ENCODE measurements at regions not wholly inside any gene's neighbourhood (a gene's known extent, or its start where the extent isn't known, plus 50 kb on each side); places are given as distances from the start of the nearest gene placed in this dataset.

DNA sequence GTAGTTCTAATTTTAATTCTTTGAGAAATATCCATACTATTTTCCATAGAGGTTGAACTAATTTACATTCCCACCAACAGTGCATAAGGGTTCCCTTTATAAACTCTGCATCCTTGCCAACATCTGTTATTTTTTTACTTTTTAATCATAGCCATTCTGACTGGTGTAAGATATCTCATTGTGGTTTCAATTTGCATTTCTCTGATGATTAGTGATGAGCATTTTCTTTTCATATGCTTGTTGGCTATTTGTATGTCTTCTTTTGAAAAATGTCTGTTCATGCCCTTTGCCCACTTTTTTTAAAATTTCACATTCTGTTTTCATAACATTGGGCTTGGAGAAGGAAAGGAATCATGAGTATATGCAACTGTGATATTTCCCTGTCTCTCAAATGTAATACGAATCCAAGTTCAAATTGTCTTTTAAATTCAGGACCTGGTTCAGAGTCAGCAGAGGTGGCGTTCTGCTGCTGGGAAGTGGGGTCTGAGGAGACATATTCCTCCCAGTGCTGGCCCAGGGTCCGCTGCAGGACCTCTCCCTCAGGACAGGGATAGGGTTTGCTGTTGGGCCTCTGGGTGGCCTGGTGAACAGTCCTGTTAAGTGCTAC, 81.2 kb upstream of the ETV6 start:
- H3K9me3 ChIP-seq = no peaks in the 10 kb centered on the region

DNA sequence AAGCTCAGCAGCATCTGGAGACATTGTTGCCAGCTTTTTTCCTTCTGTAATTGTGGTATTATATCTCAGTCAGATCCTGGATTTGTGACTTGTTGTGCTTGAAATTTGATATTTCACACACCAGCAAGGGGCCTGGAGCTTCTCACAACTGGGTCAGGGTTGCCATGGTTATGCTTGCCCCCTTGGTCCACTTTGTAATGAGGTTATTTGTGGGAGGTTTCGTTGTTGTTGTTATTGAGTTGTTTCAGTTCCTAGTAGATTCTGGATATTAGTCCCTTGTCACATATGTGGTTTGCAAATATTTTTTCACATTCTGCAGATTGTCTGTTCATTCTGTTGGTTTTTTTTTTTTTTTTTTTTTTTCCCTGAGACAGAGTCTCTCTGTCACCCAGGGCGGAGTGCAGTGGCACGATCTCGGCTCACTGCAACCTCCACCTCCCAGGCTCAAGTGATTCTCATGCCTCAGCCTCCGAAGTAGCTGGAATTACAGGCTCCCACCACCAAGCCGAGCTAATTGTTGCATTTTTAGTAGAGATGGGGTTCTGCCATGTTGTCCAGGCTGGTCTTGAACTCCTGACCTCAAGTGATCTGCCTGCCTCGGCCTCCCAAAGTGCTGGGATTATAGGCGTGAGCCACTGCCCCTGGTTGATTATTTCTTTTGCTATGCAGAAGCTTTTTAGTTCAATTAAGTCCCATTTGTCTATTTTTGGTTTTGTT, 80.6 kb upstream of the ETV6 start:
- H3K4me3 ChIP-seq (ENCODE audit: low read depth, low read length) = no peak overlapping the region
- TF ChIP-seq, protein P1, sequence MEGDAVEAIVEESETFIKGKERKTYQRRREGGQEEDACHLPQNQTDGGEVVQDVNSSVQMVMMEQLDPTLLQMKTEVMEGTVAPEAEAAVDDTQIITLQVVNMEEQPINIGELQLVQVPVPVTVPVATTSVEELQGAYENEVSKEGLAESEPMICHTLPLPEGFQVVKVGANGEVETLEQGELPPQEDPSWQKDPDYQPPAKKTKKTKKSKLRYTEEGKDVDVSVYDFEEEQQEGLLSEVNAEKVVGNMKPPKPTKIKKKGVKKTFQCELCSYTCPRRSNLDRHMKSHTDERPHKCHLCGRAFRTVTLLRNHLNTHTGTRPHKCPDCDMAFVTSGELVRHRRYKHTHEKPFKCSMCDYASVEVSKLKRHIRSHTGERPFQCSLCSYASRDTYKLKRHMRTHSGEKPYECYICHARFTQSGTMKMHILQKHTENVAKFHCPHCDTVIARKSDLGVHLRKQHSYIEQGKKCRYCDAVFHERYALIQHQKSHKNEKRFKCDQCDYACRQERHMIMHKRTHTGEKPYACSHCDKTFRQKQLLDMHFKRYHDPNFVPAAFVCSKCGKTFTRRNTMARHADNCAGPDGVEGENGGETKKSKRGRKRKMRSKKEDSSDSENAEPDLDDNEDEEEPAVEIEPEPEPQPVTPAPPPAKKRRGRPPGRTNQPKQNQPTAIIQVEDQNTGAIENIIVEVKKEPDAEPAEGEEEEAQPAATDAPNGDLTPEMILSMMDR (IDR thresholded peaks at IDR 0.05; ENCODE audit: low read depth, low read length) = no peak
- no peaks in the 10 kb centered on the region for H3K9me3 ChIP-seq
- H3K36me3 ChIP-seq = no peaks in the 10 kb centered on the region
- H3K4me1 ChIP-seq = no peaks in the 10 kb centered on the region
- no peak for DNase-seq
- H3K27me3 ChIP-seq = peaks cover 9% of the 10 kb centered on the region; the same call in 1 of the 2 replicates

More for the DNA sequence above, 81.2 kb upstream of the ETV6 start:
- no peak for DNase-seq
- H3K4me1 ChIP-seq = no peaks in the 10 kb centered on the region
- no peaks in the 10 kb centered on the region for H3K36me3 ChIP-seq
- no peak overlapping the region for H3K4me3 ChIP-seq (ENCODE audit: low read depth, low read length)
- TF ChIP-seq, protein P1 (IDR thresholded peaks at IDR 0.05; ENCODE audit: low read depth, low read length) = no peak
- peaks cover 9% of the 10 kb centered on the region; the same call in 1 of the 2 replicates for H3K27me3 ChIP-seq

GRCh38 chr12:11569716-11570115, 79.8 kb upstream of the ETV6 start:
- H3K4me3 ChIP-seq (ENCODE audit: low read depth, low read length) = no peak overlapping the region
- TF ChIP-seq, protein P1 (IDR thresholded peaks at IDR 0.05; ENCODE audit: low read depth, low read length) = no peak
- no peak for DNase-seq
- no peaks in the 10 kb centered on the region for H3K9me3 ChIP-seq
- H3K4me1 ChIP-seq = no peaks in the 10 kb centered on the region
- H3K27me3 ChIP-seq = peaks cover 9% of the 10 kb centered on the region; the same call in 1 of the 2 replicates
- no peaks in the 10 kb centered on the region for H3K36me3 ChIP-seq

GRCh38 chr12:11573880-11574279, 75.6 kb upstream of the ETV6 start:
- no peaks in the 10 kb centered on the region for H3K36me3 ChIP-seq
- H3K27me3 ChIP-seq = peaks cover 11% of the 10 kb centered on the region; the same call in 1 of the 2 replicates
- H3K9me3 ChIP-seq = no peaks in the 10 kb centered on the region
- H3K4me3 ChIP-seq (ENCODE audit: low read depth, low read length) = no peak overlapping the region
- TF ChIP-seq, protein P1 (IDR thresholded peaks at IDR 0.05; ENCODE audit: low read depth, low read length) = no peak
- no peaks in the 10 kb centered on the region for H3K4me1 ChIP-seq
- no peak for DNase-seq

GRCh38 chr12:11576104-11576503, 73.4 kb upstream of the ETV6 start:
- no peak for DNase-seq
- H3K4me1 ChIP-seq = no peaks in the 10 kb centered on the region
- H3K27me3 ChIP-seq = peaks cover 7% of the 10 kb centered on the region; the same call in 1 of the 2 replicates
- no peaks in the 10 kb centered on the region; the same call in 1 of the 2 replicates for H3K9me3 ChIP-seq
- TF ChIP-seq, protein P1 (IDR thresholded peaks at IDR 0.05; ENCODE audit: low read depth, low read length) = no peak
- H3K36me3 ChIP-seq = no peaks in the 10 kb centered on the region
- H3K4me3 ChIP-seq (ENCODE audit: low read depth, low read length) = no peak overlapping the region

All from BE2C (cell line).